ENCODE measurements at regions not wholly inside any gene's neighbourhood (a gene's known extent, or its start where the extent isn't known, plus 50 kb on each side); places are given as distances from the start of the nearest gene placed in this dataset.

DNA sequence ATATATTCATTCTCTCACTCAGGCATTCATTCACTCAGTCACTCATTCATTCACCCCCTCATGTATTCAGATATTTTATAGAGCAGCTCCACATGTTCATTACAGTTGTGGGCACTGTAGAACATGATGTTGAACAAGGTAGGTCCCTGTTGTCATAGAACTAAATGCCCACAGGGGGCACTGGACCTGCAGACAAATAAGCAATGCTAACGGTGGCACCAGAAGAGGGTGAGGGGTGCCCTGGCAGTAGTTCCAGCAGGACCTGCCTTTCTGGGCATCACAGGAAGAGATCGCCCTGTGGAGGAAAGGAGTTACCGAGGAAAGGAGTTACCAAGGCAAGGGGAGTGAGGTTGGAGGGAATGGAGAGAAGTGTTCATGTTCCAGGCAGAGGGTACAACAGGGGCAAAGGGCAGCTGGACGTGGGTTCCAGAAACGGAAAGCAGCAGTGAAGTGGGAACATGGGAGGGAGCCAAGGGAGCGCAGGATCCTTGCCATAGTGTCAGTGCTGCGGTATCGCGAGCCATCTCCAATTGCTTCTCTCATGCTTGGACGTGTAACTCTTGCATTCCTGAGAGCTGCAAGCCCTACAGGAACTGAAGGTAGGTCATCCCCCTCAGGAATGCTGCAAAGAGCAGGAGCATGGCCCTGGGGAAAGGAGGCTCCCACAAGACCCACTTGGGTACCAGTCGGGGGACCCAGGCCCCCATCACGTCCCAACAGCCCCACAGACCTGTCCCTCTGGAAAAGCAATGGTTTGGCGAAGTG, 128.2 kb downstream of the EDN3 start:
- Histone ChIP-seq H3K27ac (no peak overlapping the region), H3K4me1 (no peaks in the 10 kb centered on the region), H3K4me3 (no peak overlapping the region), H3K9me3 (no peaks in the 10 kb centered on the region), H3K27me3 (peaks cover 0 to 38% (median 13%) of the 10 kb centered on the region in 7 donors), H3K36me3 (no peaks in the 10 kb centered on the region)
- TF ChIP-seq, protein P1, sequence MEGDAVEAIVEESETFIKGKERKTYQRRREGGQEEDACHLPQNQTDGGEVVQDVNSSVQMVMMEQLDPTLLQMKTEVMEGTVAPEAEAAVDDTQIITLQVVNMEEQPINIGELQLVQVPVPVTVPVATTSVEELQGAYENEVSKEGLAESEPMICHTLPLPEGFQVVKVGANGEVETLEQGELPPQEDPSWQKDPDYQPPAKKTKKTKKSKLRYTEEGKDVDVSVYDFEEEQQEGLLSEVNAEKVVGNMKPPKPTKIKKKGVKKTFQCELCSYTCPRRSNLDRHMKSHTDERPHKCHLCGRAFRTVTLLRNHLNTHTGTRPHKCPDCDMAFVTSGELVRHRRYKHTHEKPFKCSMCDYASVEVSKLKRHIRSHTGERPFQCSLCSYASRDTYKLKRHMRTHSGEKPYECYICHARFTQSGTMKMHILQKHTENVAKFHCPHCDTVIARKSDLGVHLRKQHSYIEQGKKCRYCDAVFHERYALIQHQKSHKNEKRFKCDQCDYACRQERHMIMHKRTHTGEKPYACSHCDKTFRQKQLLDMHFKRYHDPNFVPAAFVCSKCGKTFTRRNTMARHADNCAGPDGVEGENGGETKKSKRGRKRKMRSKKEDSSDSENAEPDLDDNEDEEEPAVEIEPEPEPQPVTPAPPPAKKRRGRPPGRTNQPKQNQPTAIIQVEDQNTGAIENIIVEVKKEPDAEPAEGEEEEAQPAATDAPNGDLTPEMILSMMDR (IDR thresholded peaks at IDR 0.05): peak in 1 of 9 donors; percentile 13
- WGBS, 2 donors: 78 to 81% methylated on average over 13 of the region's 13 CpGs
- DNase-seq (no peak), ATAC-seq (no peak)
- intact Hi-C loops (cut with DNase I): no loop called here

DNA sequence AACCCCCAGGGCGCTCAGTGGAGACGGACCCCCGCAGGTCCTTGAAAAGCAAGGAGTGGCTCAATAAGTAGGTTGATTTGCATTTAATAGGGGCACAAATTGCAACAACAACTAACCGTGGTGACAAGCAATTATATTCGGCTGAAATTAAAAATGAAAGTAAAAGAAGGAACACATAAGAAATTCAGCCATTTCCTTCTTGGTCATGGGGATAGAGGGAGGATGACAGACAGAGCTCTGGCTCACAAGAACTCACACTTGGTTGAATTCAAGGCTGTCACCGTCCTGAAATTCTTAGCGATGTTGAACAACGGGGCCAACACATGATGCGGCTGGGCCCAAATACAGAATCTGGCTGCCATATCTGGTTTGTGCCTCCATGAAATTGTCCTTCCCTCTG, 129.0 kb downstream of the EDN3 start:
- no peak overlapping the region for H3K4me3 ChIP-seq
- no peaks in the 10 kb centered on the region for H3K36me3 ChIP-seq
- H3K9me3 ChIP-seq: no peaks in the 10 kb centered on the region
- no peak overlapping the region for H3K27ac ChIP-seq
- H3K4me1 ChIP-seq: no peaks in the 10 kb centered on the region
- peaks cover 0 to 41% (median 13%) of the 10 kb centered on the region in 7 donors for H3K27me3 ChIP-seq
- no peak for ATAC-seq
- 77 to 78% methylated on average over 9 of the region's 9 CpGs for WGBS, 2 donors
- TF ChIP-seq, protein P1 (IDR thresholded peaks at IDR 0.05): no peak
- no peak for DNase-seq
- intact Hi-C loops (cut with DNase I): no loop called here

DNA sequence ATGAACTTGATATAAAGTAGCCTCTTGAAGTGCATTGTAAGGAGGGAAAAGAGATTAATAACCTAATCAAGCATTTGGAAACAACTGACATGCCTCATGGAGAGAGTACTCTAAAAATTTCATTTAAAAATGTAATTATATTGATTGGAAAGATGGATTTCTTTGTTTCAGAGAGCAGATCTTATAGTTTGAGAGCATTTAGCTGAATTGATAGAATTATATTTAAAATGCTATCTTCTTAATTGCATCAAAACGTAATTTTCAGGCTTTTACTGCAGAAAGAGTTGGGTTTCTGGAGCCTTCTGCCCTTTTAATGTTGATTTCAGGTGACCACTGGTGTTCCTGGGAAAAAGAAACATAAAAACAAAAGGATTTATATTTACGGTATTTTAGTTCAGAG, 130.6 kb downstream of the EDN3 start:
- Histone ChIP-seq H3K36me3 (no peaks in the 10 kb centered on the region), H3K27ac (no peak overlapping the region), H3K4me3 (no peak overlapping the region), H3K4me1 (no peaks in the 10 kb centered on the region), H3K9me3 (no peaks in the 10 kb centered on the region), H3K27me3 (peaks cover 0 to 42% (median 13%) of the 10 kb centered on the region in 7 donors)
- no peak for ATAC-seq
- intact Hi-C loops (cut with DNase I): no loop called here
- DNase-seq: no peak
- TF ChIP-seq, protein P1 (IDR thresholded peaks at IDR 0.05): no peak
- WGBS, 2 donors: 41 to 64% methylated on average over 2 of the region's 2 CpGs

DNA sequence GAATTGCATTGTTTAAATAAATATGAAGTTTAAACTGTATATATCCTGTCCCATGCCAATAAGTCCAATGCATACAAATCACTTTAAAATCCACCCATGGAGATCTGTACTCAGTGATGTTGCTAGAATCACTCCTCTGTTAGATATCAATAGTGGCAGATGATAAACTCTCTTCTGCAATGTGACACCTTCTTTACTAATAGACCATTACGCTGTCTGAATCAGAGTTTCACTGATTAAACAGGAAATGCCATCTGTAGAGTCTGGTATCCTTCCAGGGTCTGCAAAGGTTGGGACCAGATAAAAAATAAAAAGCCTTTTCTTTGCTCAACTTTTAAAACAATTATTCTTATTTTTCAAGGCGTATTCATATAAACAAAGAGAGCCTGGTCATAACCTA, 134.5 kb downstream of the EDN3 start:
- Histone ChIP-seq H3K4me3 (no peak overlapping the region), H3K36me3 (no peaks in the 10 kb centered on the region), H3K27ac (no peak overlapping the region), H3K9me3 (no peaks in the 10 kb centered on the region), H3K4me1 (no peaks in the 10 kb centered on the region), H3K27me3 (peaks cover 0 to 41% (median 16%) of the 10 kb centered on the region in 7 donors)
- WGBS, 2 donors: 52 to 55% methylated on average over 2 of the region's 2 CpGs
- DNase-seq: no peak
- no peak for ATAC-seq
- TF ChIP-seq, protein P1 (IDR thresholded peaks at IDR 0.05): no peak
- intact Hi-C loops (cut with DNase I): no loop called here

Data from heart right ventricle (tissue), 16 donors.